HFF-Myc (cell line): ENCODE measurements at regions not wholly inside any gene's neighbourhood (a gene's known extent, or its start where the extent isn't known, plus 50 kb on each side); places are given as distances from the start of the nearest gene placed in this dataset.

Experiments used
- DNase-seq: peaks from one replicate; pipeline ENCODE4 v3.0.0-alpha.2; 2011; ENCODE audit warnings: low read depth; ENCODE audit errors: extremely low read depth
- H3K4me3 ChIP-seq: replicated peaks from 2 replicates; pipeline ENCODE4 v1.5.1; 2011; ENCODE audit warnings: low read depth, mild to moderate bottlenecking, control low read depth, low read length
- TF ChIP-seq, protein P1 (sequence below): IDR thresholded peaks from 2 replicates; pipeline ENCODE4 v1.5.1; 2012; ENCODE audit warnings: mild to moderate bottlenecking, low read depth, low read length, control low read depth; ENCODE audit errors: missing control alignments

DNA sequence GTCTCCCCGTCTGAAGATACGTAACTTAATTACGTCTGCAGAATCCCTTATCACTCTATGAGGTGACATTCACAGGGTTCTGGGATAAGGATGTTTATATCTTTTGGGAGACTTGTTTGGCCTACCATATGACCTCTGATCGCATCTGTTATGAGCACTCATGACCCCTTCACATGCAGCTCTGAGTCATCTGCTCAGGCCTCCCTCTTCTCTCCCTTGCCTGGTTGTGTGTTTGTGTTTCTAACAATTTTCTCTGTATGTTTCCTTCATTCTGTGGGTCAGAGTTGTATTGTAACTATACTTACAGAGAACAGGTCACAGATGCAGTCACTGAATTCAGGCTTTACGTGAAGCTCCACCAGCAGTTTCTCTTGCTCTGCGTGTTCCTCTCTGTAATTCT is 330.6 kb downstream of the TENT4A start:
- TF ChIP-seq, protein P1, sequence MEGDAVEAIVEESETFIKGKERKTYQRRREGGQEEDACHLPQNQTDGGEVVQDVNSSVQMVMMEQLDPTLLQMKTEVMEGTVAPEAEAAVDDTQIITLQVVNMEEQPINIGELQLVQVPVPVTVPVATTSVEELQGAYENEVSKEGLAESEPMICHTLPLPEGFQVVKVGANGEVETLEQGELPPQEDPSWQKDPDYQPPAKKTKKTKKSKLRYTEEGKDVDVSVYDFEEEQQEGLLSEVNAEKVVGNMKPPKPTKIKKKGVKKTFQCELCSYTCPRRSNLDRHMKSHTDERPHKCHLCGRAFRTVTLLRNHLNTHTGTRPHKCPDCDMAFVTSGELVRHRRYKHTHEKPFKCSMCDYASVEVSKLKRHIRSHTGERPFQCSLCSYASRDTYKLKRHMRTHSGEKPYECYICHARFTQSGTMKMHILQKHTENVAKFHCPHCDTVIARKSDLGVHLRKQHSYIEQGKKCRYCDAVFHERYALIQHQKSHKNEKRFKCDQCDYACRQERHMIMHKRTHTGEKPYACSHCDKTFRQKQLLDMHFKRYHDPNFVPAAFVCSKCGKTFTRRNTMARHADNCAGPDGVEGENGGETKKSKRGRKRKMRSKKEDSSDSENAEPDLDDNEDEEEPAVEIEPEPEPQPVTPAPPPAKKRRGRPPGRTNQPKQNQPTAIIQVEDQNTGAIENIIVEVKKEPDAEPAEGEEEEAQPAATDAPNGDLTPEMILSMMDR: no peak
- no peak overlapping the region for H3K4me3 ChIP-seq
- DNase-seq: no peak

DNA sequence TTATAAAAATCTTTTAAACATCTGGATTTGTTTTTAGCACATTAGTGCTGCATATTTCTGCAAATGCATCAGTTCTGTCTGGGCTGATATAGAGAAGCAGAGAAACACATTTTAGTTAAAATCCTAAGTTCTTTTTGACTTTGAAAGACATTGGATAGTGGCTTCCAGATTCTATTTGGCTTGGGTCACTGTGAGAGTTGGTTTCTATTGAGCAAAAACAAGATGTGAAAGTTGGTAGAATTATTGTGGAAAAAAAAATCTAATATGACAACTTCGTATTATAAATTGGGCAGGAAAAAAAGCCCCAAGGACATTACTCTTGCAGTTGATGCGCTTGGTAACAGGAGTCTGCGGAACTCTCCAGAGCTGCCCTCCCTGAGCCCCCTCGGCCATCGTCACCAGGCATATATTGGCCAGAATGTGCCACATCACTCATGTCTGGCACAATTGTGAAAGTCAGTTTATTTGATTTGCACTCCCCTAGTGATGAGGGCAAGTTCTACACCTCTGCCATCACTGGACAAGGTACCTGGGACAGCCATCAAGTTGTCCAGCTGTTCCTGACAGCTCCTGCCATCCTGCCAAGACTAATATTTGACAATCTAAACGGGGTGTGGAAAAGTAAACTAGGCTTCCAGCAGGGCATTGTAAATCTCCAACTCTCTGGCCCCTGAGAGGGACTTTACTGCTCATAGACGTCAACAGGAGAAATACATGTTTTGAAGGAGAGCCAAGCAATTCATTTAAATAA is 334.5 kb downstream of the TENT4A start:
- TF ChIP-seq, protein P1: no peak
- DNase-seq: no peak
- H3K4me3 ChIP-seq: no peak overlapping the region

DNA sequence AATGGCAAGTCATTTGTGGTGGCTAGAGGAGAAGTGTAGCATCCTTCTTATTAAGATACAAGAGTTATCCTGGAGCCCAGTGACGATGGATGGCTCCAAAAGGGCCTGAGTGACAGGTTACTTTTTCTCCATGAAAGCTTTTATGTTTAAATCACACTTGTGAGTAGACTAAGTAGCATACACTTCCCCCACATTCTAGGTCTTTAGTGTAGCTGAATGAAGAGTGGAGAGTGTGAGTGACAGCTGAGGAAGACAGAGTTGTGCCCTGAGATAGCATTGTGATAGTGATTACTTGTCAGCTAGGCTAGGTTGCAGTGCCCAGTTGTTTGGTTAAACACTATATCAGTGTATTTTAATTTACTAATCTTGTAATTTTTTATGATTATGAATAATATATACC is 337.8 kb downstream of the TENT4A start:
- H3K4me3 ChIP-seq: no peak overlapping the region
- DNase-seq: no peak
- TF ChIP-seq, protein P1: no peak

DNA sequence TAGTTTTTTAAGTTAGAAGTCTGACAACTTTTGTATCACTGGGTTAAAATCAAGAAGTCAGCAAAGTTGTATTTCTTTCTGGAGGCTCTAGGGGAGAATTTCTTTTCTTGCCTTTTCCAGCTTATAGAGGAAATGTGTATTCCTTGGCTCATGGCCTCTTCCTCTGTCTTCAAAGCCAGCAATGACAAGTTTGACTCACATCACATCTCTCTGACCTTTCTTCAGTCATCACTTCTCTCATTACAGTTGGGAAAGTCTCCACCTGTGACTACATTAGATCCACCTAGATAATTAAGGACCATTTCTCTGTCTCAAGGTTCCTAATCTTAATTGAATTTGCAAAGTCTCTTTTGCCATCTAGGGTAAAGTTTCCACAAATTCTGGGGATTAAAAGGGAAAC is 339.9 kb downstream of the TENT4A start:
- H3K4me3 ChIP-seq: no peak overlapping the region
- DNase-seq: no peak
- TF ChIP-seq, protein P1: no peak

DNA sequence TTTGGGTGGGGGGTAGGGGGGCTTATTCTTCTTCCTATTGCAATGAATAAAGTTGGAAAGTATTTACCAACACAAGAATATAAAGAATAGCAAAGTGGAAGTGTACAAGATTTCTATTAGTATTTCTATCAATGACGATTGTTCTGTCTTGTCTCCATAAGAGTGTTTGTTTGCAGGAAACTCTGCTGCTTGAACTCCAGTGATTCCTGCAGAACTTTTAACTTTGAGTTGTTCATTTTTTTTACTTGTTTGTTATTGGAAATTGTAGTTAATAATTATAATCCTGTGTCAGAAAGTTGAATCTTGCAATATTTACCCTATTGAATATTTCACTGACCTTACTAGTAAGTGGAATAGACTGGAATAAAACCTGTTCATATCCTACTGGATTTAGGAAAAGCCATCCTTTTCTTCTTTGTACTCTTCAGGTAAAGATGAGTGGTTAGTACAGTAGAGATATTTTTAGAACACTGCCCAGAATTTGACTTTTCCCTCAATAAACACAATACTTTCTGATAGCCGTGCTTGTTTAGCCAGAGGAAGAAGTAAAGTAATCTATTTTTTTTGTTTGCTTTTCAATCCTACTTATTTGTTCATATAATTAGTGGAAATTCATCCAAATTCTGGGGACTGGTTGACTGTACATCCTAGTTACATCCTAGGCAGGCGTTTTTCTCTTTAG is 340.4 kb downstream of the TENT4A start:
- H3K4me3 ChIP-seq: no peak overlapping the region
- DNase-seq: no peak
- TF ChIP-seq, protein P1: no peak

DNA sequence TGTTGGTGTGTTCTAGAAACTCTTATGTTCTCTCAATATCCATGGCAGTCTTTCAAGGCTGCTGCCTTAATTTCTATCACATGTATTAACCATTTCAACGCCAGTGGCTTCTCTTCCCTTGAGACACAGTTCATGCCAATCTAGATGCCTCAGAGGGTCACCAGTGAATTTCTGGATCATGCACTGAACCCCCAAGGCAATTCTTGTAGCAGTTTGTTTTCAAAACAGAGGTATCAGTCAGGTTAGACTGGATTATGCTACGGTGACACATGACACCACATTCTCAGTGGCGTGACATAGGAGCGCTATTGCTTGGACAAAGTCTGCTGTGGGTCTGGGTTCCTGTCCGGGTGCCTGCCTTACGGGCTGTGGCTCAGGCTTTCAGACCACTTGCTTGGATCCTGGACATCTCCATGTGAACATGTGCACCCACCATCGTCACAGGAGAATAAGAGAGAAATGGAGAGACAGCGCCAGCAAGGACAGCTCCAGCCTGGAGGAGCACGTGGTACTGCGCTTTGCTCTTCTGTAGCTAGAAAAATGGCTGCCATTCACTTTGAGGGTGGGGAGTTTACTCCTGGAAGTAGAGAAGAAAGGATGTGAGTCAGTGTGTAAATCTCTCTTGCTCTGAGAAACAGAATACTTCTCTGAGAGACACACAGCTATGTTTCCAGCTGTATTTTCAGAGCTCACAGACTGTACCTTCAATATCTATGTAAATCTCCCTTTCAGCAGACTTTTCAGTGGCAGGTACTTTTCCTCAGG is 329.3 kb upstream of the ADCY2 start:
- TF ChIP-seq, protein P1: no peak
- no peak for DNase-seq

More for the DNA sequence above, 329.3 kb upstream of the ADCY2 start:
- no peak overlapping the region for H3K4me3 ChIP-seq
